OCI-LY1 (cell line): ENCODE measurements at regions not wholly inside any gene's neighbourhood (a gene's known extent, or its start where the extent isn't known, plus 50 kb on each side); places are given as distances from the start of the nearest gene placed in this dataset.

ENCODE experiments used
- H2AFZ ChIP-seq: fragments of 200-600 bp; sonication (generic), shearing (Covaris generic); 2 replicates; pipeline ENCODE4 v1.6.0; 2014; ENCODE audit warnings: antibody characterized with exemption, mild to moderate bottlenecking, low read length
- H3F3A ChIP-seq: fragments of 200-600 bp; sonication (generic), shearing (Covaris generic); 2 replicates; pipeline ENCODE4 v1.6.0; 2014; ENCODE audit warnings: mild to moderate bottlenecking, antibody characterized with exemption, low read length, moderate library complexity; ENCODE audit not compliant: insufficient read depth
- H3K27ac ChIP-seq: fragments of 200-600 bp; sonication (generic); 2 replicates; pipeline ENCODE4 v1.5.1; 2014; ENCODE audit warnings: low read length, mixed run types, mild to moderate bottlenecking, low read depth; ENCODE audit not compliant: poor library complexity, severe bottlenecking
- H3K27me3 ChIP-seq: fragments of 200-600 bp; sonication (generic); 2 replicates; pipeline ENCODE4 v1.6.0; 2014; ENCODE audit warnings: antibody characterized with exemption, mild to moderate bottlenecking, low read length, moderate library complexity; ENCODE audit not compliant: insufficient read depth
- H3K36me3 ChIP-seq: fragments of 200-600 bp; sonication (generic); 2 replicates; pipeline ENCODE4 v1.6.1; 2014; ENCODE audit warnings: mild to moderate bottlenecking, antibody characterized with exemption, low read length, moderate library complexity, mixed read lengths; ENCODE audit not compliant: insufficient read depth
- H3K4me1 ChIP-seq: fragments of 200-600 bp; sonication (generic); 2 replicates; pipeline ENCODE4 v1.5.1; 2014; ENCODE audit warnings: mild to moderate bottlenecking, low read length, moderate library complexity; ENCODE audit not compliant: insufficient read depth, severe bottlenecking
- H3K4me2 ChIP-seq: fragments of 200-600 bp; sonication (generic), shearing (Covaris generic); 2 replicates; pipeline ENCODE4 v1.6.1; 2014; ENCODE audit warnings: low read length
- H3K4me3 ChIP-seq: fragments of 200-600 bp; sonication (generic); 2 replicates; pipeline ENCODE4 v1.5.1; 2014; ENCODE audit warnings: low read length, low read depth, mild to moderate bottlenecking, mixed read lengths; ENCODE audit not compliant: poor library complexity, severe bottlenecking
- H3K79me2 ChIP-seq: fragments of 200-600 bp; shearing (Covaris generic); 2 replicates; pipeline ENCODE4 v1.6.1; 2016; ENCODE audit warnings: mixed run types, low read length, mixed read lengths; ENCODE audit not compliant: insufficient read depth
- H3K9ac ChIP-seq: fragments of 200-600 bp; sonication (generic), shearing (Covaris generic); 2 replicates; pipeline ENCODE4 v1.6.1; 2014; ENCODE audit warnings: mild to moderate bottlenecking, low read length, mixed read lengths
- H3K9me2 ChIP-seq: fragments of 200-600 bp; sonication (generic), shearing (Covaris generic); 2 replicates; pipeline ENCODE4 v1.6.1; 2014; ENCODE audit warnings: low read depth, mild to moderate bottlenecking, low read length, mixed read lengths
- H3K9me3 ChIP-seq: fragments of 200-600 bp; shearing (Covaris generic); 2 replicates; pipeline ENCODE4 v1.6.1; 2014; ENCODE audit warnings: low read length, mixed read lengths
- H4K20me1 ChIP-seq: fragments of 200-600 bp; sonication (generic), shearing (Covaris generic); 2 replicates; pipeline ENCODE4 v1.6.0; 2016; ENCODE audit warnings: mild to moderate bottlenecking, low read length; ENCODE audit not compliant: insufficient read depth
- EZH2 ChIP-seq: fragments of 200-600 bp; sonication (generic), shearing (Covaris generic); IDR thresholded peaks from 2 replicates; pipeline ENCODE4 v1.8.0; 2017; ENCODE audit warnings: borderline replicate concordance, mixed run types, mild to moderate bottlenecking, antibody characterized with exemption, low read length, moderate library complexity, mixed read lengths
- TF ChIP-seq, protein P1 (sequence below): fragments of 200-600 bp; sonication (generic), shearing (Covaris generic); IDR thresholded peaks from 2 replicates; pipeline ENCODE4 v1.5.1; 2017; ENCODE audit warnings: mild to moderate bottlenecking, antibody characterized with exemption, low read length, moderate library complexity, mixed read lengths

DNA sequence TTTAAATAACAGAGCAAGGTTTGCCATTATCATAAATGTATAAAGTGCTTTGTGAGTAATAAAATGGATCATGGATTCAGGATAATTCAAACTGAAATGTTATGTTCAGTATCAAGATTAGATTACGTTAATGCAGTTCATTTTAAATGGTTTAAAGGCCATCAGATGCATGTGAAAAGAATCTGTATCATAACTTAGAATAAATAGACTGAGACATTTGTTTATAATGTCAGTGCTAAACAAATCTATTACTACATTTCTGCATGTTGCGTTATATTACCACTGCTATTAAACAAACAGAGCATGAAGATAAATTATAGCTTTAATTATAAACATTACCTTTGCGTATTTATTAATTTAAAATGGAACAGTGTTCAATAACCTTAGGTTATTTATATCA is 160.2 kb downstream of the TOX3 start:
- H3K27me3 ChIP-seq: no peaks in the 10 kb centered on the region
- H3K9ac ChIP-seq: no peak overlapping the region
- no peaks in the 10 kb centered on the region for H3K9me2 ChIP-seq
- H3K36me3 ChIP-seq: no peaks in the 10 kb centered on the region
- no peak overlapping the region for H3K4me3 ChIP-seq
- H3K79me2 ChIP-seq: no peaks in the 10 kb centered on the region
- H2AFZ ChIP-seq: no peak overlapping the region
- H3K9me3 ChIP-seq: no peaks in the 10 kb centered on the region
- TF ChIP-seq, protein P1, sequence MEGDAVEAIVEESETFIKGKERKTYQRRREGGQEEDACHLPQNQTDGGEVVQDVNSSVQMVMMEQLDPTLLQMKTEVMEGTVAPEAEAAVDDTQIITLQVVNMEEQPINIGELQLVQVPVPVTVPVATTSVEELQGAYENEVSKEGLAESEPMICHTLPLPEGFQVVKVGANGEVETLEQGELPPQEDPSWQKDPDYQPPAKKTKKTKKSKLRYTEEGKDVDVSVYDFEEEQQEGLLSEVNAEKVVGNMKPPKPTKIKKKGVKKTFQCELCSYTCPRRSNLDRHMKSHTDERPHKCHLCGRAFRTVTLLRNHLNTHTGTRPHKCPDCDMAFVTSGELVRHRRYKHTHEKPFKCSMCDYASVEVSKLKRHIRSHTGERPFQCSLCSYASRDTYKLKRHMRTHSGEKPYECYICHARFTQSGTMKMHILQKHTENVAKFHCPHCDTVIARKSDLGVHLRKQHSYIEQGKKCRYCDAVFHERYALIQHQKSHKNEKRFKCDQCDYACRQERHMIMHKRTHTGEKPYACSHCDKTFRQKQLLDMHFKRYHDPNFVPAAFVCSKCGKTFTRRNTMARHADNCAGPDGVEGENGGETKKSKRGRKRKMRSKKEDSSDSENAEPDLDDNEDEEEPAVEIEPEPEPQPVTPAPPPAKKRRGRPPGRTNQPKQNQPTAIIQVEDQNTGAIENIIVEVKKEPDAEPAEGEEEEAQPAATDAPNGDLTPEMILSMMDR: no peak
- no peak for TF ChIP-seq EZH2
- H3K27ac ChIP-seq: no peak overlapping the region
- no peak overlapping the region for H3K4me2 ChIP-seq
- H3F3A ChIP-seq: no peaks in the 10 kb centered on the region
- no peaks in the 10 kb centered on the region for H4K20me1 ChIP-seq
- H3K4me1 ChIP-seq: no peaks in the 10 kb centered on the region

DNA sequence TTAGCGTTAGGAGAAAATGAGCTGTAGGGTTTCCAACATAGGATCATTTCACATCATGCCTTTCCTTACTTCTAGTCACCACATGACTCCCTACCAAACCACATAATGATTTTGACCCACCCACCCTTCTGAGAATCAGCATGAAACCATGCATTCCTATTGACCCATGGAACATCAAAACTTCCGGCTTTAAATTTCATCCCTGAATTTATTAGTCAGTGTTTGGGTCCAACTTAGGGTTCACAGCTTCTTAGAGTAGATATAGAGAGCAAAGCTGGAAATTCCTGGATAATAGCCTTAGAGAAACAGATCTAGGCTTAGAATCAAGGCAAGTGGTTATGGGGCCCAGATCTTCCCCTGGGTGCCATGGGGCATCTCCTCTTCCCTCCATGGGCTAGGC is 162.6 kb downstream of the TOX3 start:
- H3K27me3 ChIP-seq: no peaks in the 10 kb centered on the region
- no peaks in the 10 kb centered on the region for H3K4me1 ChIP-seq
- no peaks in the 10 kb centered on the region for H3F3A ChIP-seq
- no peak overlapping the region for H3K4me3 ChIP-seq
- H3K36me3 ChIP-seq: no peaks in the 10 kb centered on the region
- H3K9ac ChIP-seq: no peak overlapping the region
- H3K9me2 ChIP-seq: no peaks in the 10 kb centered on the region
- no peaks in the 10 kb centered on the region for H3K79me2 ChIP-seq
- no peaks in the 10 kb centered on the region for H4K20me1 ChIP-seq
- no peak overlapping the region for H3K27ac ChIP-seq
- no peak overlapping the region for H3K4me2 ChIP-seq
- no peak overlapping the region for H2AFZ ChIP-seq
- TF ChIP-seq EZH2: no peak
- TF ChIP-seq, protein P1: no peak
- H3K9me3 ChIP-seq: no peaks in the 10 kb centered on the region

DNA sequence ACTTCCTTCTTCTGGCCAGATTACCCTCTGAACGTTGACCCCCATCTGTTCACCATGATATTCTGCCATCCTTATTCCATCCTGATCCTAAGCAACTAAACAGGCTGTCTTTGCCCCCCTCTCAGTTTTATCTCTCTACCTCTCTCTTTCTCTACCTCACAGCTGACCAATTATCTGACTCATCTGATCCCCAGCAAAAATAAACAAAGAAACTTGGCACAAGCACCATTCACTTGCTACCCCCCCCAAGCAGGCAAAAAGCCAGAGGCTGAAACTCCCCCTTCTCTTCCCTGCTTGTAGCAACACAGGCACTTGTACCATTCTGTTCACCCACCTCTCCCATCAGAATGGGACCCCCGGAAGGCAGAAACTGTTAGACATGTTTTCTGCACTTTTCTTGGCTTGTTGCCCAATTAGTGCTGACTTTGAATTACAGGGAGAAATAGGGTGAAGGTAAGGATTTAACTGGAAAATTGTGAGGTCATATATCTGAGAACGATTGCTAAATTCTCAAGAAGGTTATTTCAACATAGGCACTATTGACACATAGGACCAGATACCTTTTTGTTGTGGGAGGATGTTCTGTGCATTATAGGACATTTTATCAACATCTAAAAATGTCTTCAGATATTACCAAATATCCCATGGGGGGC is 163.2 kb downstream of the TOX3 start:
- TF ChIP-seq, protein P1: no peak
- no peak for TF ChIP-seq EZH2
- no peaks in the 10 kb centered on the region for H3K27me3 ChIP-seq
- no peaks in the 10 kb centered on the region for H4K20me1 ChIP-seq
- no peak overlapping the region for H3K9ac ChIP-seq
- no peak overlapping the region for H2AFZ ChIP-seq
- H3K9me3 ChIP-seq: no peaks in the 10 kb centered on the region
- H3K4me1 ChIP-seq: no peaks in the 10 kb centered on the region
- no peaks in the 10 kb centered on the region for H3K79me2 ChIP-seq
- no peaks in the 10 kb centered on the region for H3K36me3 ChIP-seq
- no peaks in the 10 kb centered on the region for H3F3A ChIP-seq
- H3K4me3 ChIP-seq: no peak overlapping the region
- no peak overlapping the region for H3K4me2 ChIP-seq
- no peaks in the 10 kb centered on the region for H3K9me2 ChIP-seq
- H3K27ac ChIP-seq: no peak overlapping the region
